SK-N-SH (cell line): ENCODE measurements at regions not wholly inside any gene's neighbourhood (a gene's known extent, or its start where the extent isn't known, plus 50 kb on each side); places are given as distances from the start of the nearest gene placed in this dataset.
A peak's percentile ranks its signal among the peaks of the same experiment; 100 is the strongest.

Experiments
- CTCF ChIA-PET: fragments of 300-600, 350-600 bp; formaldehyde crosslinking; extraction: SDS; loops from one replicate; lab custom pipeline; 2021; lab: Yijun Ruan, JAX
- POLR2A ChIA-PET: fragments of 350-600 bp; sonication (Branson Sonifier 250); formaldehyde crosslinking; extraction: SDS; loops from one replicate; lab custom pipeline; 2020; ENCODE audit warnings: antibody characterized with exemption, inconsistent platforms; lab: Yijun Ruan, JAX
- DNase-seq: peaks from one replicate; pipeline ENCODE4 v3.0.0; 2012
- H2AFZ ChIP-seq: fragments of 200-600 bp; sonication (generic); 2 replicates; pipeline ENCODE4 v1.8.1; 2016; ENCODE audit warnings: antibody characterized with exemption, mild to moderate bottlenecking, low read depth
- H3F3A ChIP-seq: fragments of 200-600 bp; sonication (generic); replicated peaks from 2 replicates; pipeline ENCODE3; 2016; ENCODE audit warnings: antibody characterized with exemption, mild to moderate bottlenecking; ENCODE audit not compliant: insufficient read depth
- H3K27ac ChIP-seq, 2 experiments: fragments of 200-500 bp in 1 of 2; fragments of 200-600 bp in 1 of 2; sonication (Bioruptor generic) in 1 of 2; sonication (generic), shearing (Covaris generic) in 1 of 2; 2 replicates each; pipeline versions ENCODE4 v1.5.1 to v1.6.1; 2014 to 2016; ENCODE audit warnings: low read depth in 2 of 2, inconsistent platforms in 1 of 2, low read length in 1 of 2, mild to moderate bottlenecking in 1 of 2, mixed read lengths in 1 of 2
- H3K27me3 ChIP-seq: fragments of 200-600 bp; sonication (generic), shearing (Covaris generic); 2 replicates; pipeline ENCODE4 v1.6.1; 2016; ENCODE audit warnings: mixed run types; ENCODE audit not compliant: insufficient read depth
- H3K36me3 ChIP-seq, 2 experiments: fragments of 200-500 bp in 1 of 2; fragments of 200-600 bp in 1 of 2; sonication (Bioruptor generic) in 1 of 2; sonication (generic) in 1 of 2; replicated peaks in 1 of 2; 2 replicates each; pipeline versions ENCODE3 to v1.5.1; 2014 to 2016; ENCODE audit warnings: low read length in 1 of 2, mild to moderate bottlenecking in 1 of 2; ENCODE audit not compliant: insufficient read depth in 2 of 2, control insufficient read depth in 1 of 2
- H3K4me1 ChIP-seq, 2 experiments: fragments of 200-500 bp in 1 of 2; fragments of 200-600 bp in 1 of 2; sonication (Bioruptor generic) in 1 of 2; sonication (generic), shearing (Covaris generic) in 1 of 2; 2 replicates each; pipeline versions ENCODE4 v1.5.1 to v1.6.1; 2014 to 2016; ENCODE audit warnings: low read depth in 1 of 2, low read length in 1 of 2, mixed run types in 1 of 2; ENCODE audit not compliant: insufficient read depth in 2 of 2, control insufficient read depth in 1 of 2
- H3K4me2 ChIP-seq: fragments of 200-600 bp; sonication (generic), shearing (Covaris generic); 2 replicates; pipeline ENCODE4 v1.6.1; 2017; ENCODE audit warnings: mixed run types
- H3K4me3 ChIP-seq, 2 experiments: fragments of 200-500 bp in 1 of 2; fragments of 200-600 bp in 1 of 2; sonication (Bioruptor generic) in 1 of 2; sonication (generic), shearing (Covaris generic) in 1 of 2; 2 replicates each; pipeline versions ENCODE4 v1.5.1 to v1.8.1; 2014 to 2016; ENCODE audit warnings: low read depth in 2 of 2, inconsistent platforms in 1 of 2, low read length in 1 of 2, mild to moderate bottlenecking in 1 of 2, mixed read lengths in 1 of 2, moderate library complexity in 1 of 2
- H3K79me2 ChIP-seq: fragments of 200-600 bp; sonication (generic); 2 replicates; pipeline ENCODE4 v1.8.1; 2017; ENCODE audit warnings: mild to moderate bottlenecking; ENCODE audit not compliant: insufficient read depth
- H3K9ac ChIP-seq: fragments of 200-600 bp; sonication (generic); 2 replicates; pipeline ENCODE4 v1.6.1; 2017; ENCODE audit warnings: mixed run types
- H3K9me2 ChIP-seq: fragments of 200-600 bp; sonication (generic); 2 replicates; pipeline ENCODE4 v1.6.1; 2017; ENCODE audit warnings: mixed run types
- H3K9me3 ChIP-seq: fragments of 200-600 bp; sonication (generic); 2 replicates; pipeline ENCODE4 v1.6.1; 2017; ENCODE audit warnings: mixed run types, mild to moderate bottlenecking, moderate library complexity
- H4K20me1 ChIP-seq: fragments of 200-600 bp; sonication (generic); 2 replicates; pipeline ENCODE4 v1.6.1; 2017; ENCODE audit warnings: mild to moderate bottlenecking, mixed run types; ENCODE audit not compliant: insufficient read depth
- CHD2 ChIP-seq: fragments of 150-350 bp; IDR thresholded peaks from 2 replicates; pipeline ENCODE4 v1.6.1; 2018; ENCODE audit warnings: low read length; ENCODE audit not compliant: partially characterized antibody
- FOSL2 ChIP-seq: IDR thresholded peaks from 2 replicates; pipeline ENCODE4 v1.4.0; 2012; ENCODE audit warnings: low read depth, mild to moderate bottlenecking, moderate library complexity, borderline replicate concordance
- FOXJ3 ChIP-seq: sonication (generic); formaldehyde crosslinking; IDR thresholded peaks from 2 replicates; pipeline ENCODE4 v1.5.1; 2020; ENCODE audit warnings: mild to moderate bottlenecking, missing genetic modification reagents
- FOXM1 ChIP-seq: IDR thresholded peaks from 2 replicates; pipeline ENCODE4 v1.4.0; 2012; ENCODE audit warnings: low read depth, mild to moderate bottlenecking
- IRF3 ChIP-seq: fragments of 150-350 bp; IDR thresholded peaks from 2 replicates; pipeline ENCODE4 v1.6.1; 2016; ENCODE audit warnings: mild to moderate bottlenecking, low read depth, low read length
- NFIC ChIP-seq: IDR thresholded peaks from 2 replicates; pipeline ENCODE4 v1.4.0; 2012; ENCODE audit warnings: borderline replicate concordance
- NRF1 ChIP-seq: IDR thresholded peaks from 2 replicates; pipeline ENCODE4 v1.6.1; 2012; ENCODE audit warnings: low read depth, mild to moderate bottlenecking, low read length
- POLR2AphosphoS5 ChIP-seq: IDR thresholded peaks from 2 replicates; pipeline ENCODE4 v1.6.1; 2012; ENCODE audit warnings: low read depth, low read length
- RAD21 ChIP-seq: IDR thresholded peaks from 2 replicates; pipeline ENCODE4 v1.6.1; 2012; ENCODE audit warnings: mild to moderate bottlenecking, low read length
- REST ChIP-seq: IDR thresholded peaks from 2 replicates; pipeline ENCODE4 v1.6.1; 2012; ENCODE audit warnings: mild to moderate bottlenecking, low read depth, low read length, moderate library complexity
- RXRA ChIP-seq: IDR thresholded peaks from 2 replicates; pipeline ENCODE4 v1.4.0; 2012; ENCODE audit warnings: low read depth, mild to moderate bottlenecking, borderline replicate concordance
- SIN3A ChIP-seq: IDR thresholded peaks from 2 replicates; pipeline ENCODE4 v1.6.1; 2012; ENCODE audit warnings: low read depth, mild to moderate bottlenecking, low read length, moderate library complexity, borderline replicate concordance
- SMC3 ChIP-seq: IDR thresholded peaks from 2 replicates; pipeline ENCODE4 v1.6.1; 2012; ENCODE audit warnings: low read depth, low read length, improper control_type of control experiment
- TCF12 ChIP-seq: IDR thresholded peaks from 2 replicates; pipeline ENCODE4 v1.4.0; 2012
- WGBS: methylation state at CpG from one replicate; pipeline ENCODE4 v1.1.6; 2017; ENCODE audit warnings: low lambda C conversion rate; 5-methylcytosine and 5-hydroxymethylcytosine counted together
- TF ChIP-seq, protein P1 (sequence below): IDR thresholded peaks from 2 replicates; pipeline ENCODE4 v1.4.0; 2012; ENCODE audit warnings: low read depth, borderline replicate concordance

DNA sequence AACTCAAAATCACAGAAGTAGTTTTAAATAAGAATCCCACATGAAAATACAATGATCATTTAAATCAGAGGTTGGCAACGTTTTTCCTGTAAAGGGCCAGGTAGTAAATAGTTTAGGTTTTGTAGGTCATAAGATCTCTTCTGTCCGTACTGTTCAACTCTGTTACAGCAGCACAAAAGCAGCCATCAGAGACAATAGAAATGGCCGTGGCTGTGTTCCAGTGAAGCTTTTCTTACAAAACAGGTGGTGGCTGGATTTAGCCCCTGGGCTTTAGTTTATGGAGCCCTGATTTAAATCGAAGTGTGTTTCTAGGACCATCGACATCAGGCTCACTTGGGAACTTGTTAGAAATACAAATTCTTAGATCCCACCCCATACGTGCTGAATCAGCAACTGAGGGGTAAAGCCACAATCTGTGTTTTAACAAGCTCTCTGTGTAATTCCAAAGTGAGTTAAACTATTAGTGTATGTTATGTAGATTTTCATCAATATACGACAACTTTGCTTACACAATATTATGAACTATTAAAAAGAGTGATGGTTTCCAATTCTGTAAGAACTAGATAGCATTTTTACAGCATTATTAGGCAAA, 54.8 kb upstream of the MIR17HG start:
- Histone ChIP-seq H3K9me2 (no peaks in the 10 kb centered on the region), H3K36me3 (no peaks in the 10 kb centered on the region), H3K79me2 (no peaks in the 10 kb centered on the region), H3K27ac (no peak overlapping the region), H3F3A (no peaks in the 10 kb centered on the region), H3K4me1 (peaks cover 0 to 2% of the 10 kb centered on the region in 2 experiments; a peak in 2 of 4 replicates), H3K4me3 (no peak overlapping the region), H2AFZ (no peak overlapping the region), H3K9ac (no peak overlapping the region), H3K27me3 (no peaks in the 10 kb centered on the region; the same call in 1 of the 2 replicates), H4K20me1 (no peaks in the 10 kb centered on the region), H3K9me3 (no peaks in the 10 kb centered on the region), H3K4me2 (no peak overlapping the region)
- 37% methylated on average over 7 of the region's 7 CpGs for WGBS
- ChIA-PET CTCF (no interaction called here), POLR2A (no interaction called here)
- TF ChIP-seq POLR2AphosphoS5 = no peak
- no peak for TF ChIP-seq IRF3
- no peak for TF ChIP-seq SIN3A
- no peak for TF ChIP-seq REST
- no peak for TF ChIP-seq NFIC
- TF ChIP-seq FOSL2 = no peak
- TF ChIP-seq, protein P1, sequence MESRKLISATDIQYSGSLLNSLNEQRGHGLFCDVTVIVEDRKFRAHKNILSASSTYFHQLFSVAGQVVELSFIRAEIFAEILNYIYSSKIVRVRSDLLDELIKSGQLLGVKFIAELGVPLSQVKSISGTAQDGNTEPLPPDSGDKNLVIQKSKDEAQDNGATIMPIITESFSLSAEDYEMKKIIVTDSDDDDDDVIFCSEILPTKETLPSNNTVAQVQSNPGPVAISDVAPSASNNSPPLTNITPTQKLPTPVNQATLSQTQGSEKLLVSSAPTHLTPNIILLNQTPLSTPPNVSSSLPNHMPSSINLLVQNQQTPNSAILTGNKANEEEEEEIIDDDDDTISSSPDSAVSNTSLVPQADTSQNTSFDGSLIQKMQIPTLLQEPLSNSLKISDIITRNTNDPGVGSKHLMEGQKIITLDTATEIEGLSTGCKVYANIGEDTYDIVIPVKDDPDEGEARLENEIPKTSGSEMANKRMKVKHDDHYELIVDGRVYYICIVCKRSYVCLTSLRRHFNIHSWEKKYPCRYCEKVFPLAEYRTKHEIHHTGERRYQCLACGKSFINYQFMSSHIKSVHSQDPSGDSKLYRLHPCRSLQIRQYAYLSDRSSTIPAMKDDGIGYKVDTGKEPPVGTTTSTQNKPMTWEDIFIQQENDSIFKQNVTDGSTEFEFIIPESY = no peak
- no peak for TF ChIP-seq RAD21
- TF ChIP-seq FOXM1 = no peak
- TF ChIP-seq RXRA = no peak
- no peak for TF ChIP-seq TCF12
- TF ChIP-seq FOXJ3 (CRISPR knock-in tag) = no peak
- no peak for TF ChIP-seq NRF1
- TF ChIP-seq CHD2 = no peak
- TF ChIP-seq SMC3 = no peak
- peak; percentile 1 for DNase-seq
